GM12878 (cell line): ENCODE measurements at regions not wholly inside any gene's neighbourhood (a gene's known extent, or its start where the extent isn't known, plus 50 kb on each side); places are given as distances from the start of the nearest gene placed in this dataset.

Experiments used
- ATAC-seq: fragments of 200-7000 bp; cut with Tn5 transposase; 3 replicates; pipeline ENCODE4 v1.9.1; 2020; ENCODE audit warnings: mild to moderate bottlenecking, moderate library complexity
- BruUV-seq: library from RNA; stranded (reverse); fragments of 400-500 nt; replicated peaks from 2 replicates; lab custom pipeline; 2021; lab: Mats Ljungman, UMichigan
- CTCF ChIA-PET: fragments of 300-600 bp; sonication (Branson Sonifier 250); formaldehyde crosslinking; extraction: SDS; loops from one replicate; lab custom pipeline; 2021; ENCODE audit warnings: inconsistent platforms; lab: Yijun Ruan, JAX
- POLR2A ChIA-PET: fragments of 350-600 bp; formaldehyde crosslinking; extraction: SDS; loops from one replicate; lab custom pipeline; 2021; ENCODE audit warnings: inconsistent platforms; lab: Charles Lee
- RAD21 ChIA-PET: fragments of 300-600 bp; sonication (Branson Sonifier 250); formaldehyde crosslinking; loops from one replicate; lab custom pipeline; 2023; ENCODE audit warnings: antibody characterized with exemption; ENCODE audit not compliant: unreplicated experiment; lab: Charles Lee
- SMC1A ChIA-PET: fragments of 300-600 bp; sonication (Branson Sonifier 250); formaldehyde crosslinking; loops from one replicate; lab custom pipeline; 2023; ENCODE audit not compliant: unreplicated experiment, uncharacterized antibody; lab: Charles Lee
- DNase-seq: peaks from one replicate; pipeline ENCODE4 v3.0.0-alpha.2; 2011; ENCODE audit warnings: low read depth, low spot score
- FAIRE-seq: peaks from 3 replicates; lab custom pipeline; 2011; peaks lifted over from hg19 to GRCh38; lab: Jason Lieb, UNC
- H2AFZ ChIP-seq: 2 replicates; pipeline ENCODE4 v1.6.0; 2011; ENCODE audit warnings: low read depth, low read length, control low read depth; ENCODE audit not compliant: control insufficient read depth
- H3K27ac ChIP-seq: 2 replicates; pipeline ENCODE4 v1.5.1; 2011; ENCODE audit warnings: control low read depth; ENCODE audit not compliant: control insufficient read depth, insufficient read depth
- H3K27me3 ChIP-seq, 2 experiments: replicated peaks in 1 of 2; 2 replicates each; pipeline versions ENCODE4 v1.6.0 to v1.6.1; 2011; ENCODE audit warnings: low read length in 1 of 2; ENCODE audit not compliant: control insufficient read depth in 2 of 2, insufficient read depth in 2 of 2
- H3K36me3 ChIP-seq, 2 experiments: 2 replicates each; pipeline ENCODE4 v1.5.1; 2011; ENCODE audit warnings: low read length in 1 of 2; ENCODE audit not compliant: control insufficient read depth in 2 of 2, insufficient read depth in 2 of 2
- H3K4me1 ChIP-seq: 2 replicates; pipeline ENCODE4 v1.6.1; 2011; ENCODE audit warnings: mild to moderate bottlenecking, low read length, moderate library complexity, mixed read lengths; ENCODE audit not compliant: control insufficient read depth, insufficient read depth
- H3K4me2 ChIP-seq: 2 replicates; pipeline ENCODE4 v1.6.0; 2011; ENCODE audit warnings: control low read depth; ENCODE audit not compliant: control insufficient read depth, insufficient read depth
- H3K4me3 ChIP-seq: fragments of 200-600 bp; sonication (generic); 2 replicates; pipeline ENCODE4 v1.5.1; 2016
- H3K79me2 ChIP-seq: 2 replicates; pipeline ENCODE4 v1.6.0; 2011; ENCODE audit warnings: low read length; ENCODE audit not compliant: control insufficient read depth, insufficient read depth
- H3K9ac ChIP-seq: 2 replicates; pipeline ENCODE4 v1.8.0; 2011; ENCODE audit warnings: low read length, control low read depth, mixed read lengths; ENCODE audit not compliant: control insufficient read depth, insufficient read depth
- H3K9me3 ChIP-seq: replicated peaks from 3 replicates; pipeline ENCODE4 v1.5.1; 2011; ENCODE audit warnings: mild to moderate bottlenecking, low read length; ENCODE audit not compliant: control insufficient read depth, insufficient read depth
- H4K20me1 ChIP-seq: 2 replicates; pipeline ENCODE4 v1.6.0; 2011; ENCODE audit not compliant: control insufficient read depth, insufficient read depth
- NFYA ChIP-seq: IDR thresholded peaks from 2 replicates; pipeline ENCODE4 v1.6.1; 2011; ENCODE audit warnings: low read depth, mild to moderate bottlenecking, low read length, improper control_type of control experiment, borderline replicate concordance
- NR2C1 ChIP-seq: fragments of 450-650 bp; IDR thresholded peaks from 2 replicates; pipeline ENCODE4 v1.6.1; 2017; ENCODE audit warnings: antibody characterized with exemption, mild to moderate bottlenecking, moderate library complexity
- PAX5 ChIP-seq: IDR thresholded peaks from 2 replicates; pipeline ENCODE4 v1.6.1; 2011; ENCODE audit warnings: low read depth, low read length, borderline replicate concordance
- SIN3A ChIP-seq: IDR thresholded peaks from 2 replicates; pipeline ENCODE4 v1.6.1; 2012; ENCODE audit warnings: low read depth, low read length, improper control_type of control experiment
- SMC3 ChIP-seq: IDR thresholded peaks from 2 replicates; pipeline ENCODE4 v1.6.1; 2011; ENCODE audit warnings: low read length, improper control_type of control experiment, borderline replicate concordance
- SP1 ChIP-seq: IDR thresholded peaks from one replicate; pipeline ENCODE4 v1.6.1; 2011; ENCODE audit warnings: low read depth, low read length
- WGBS: methylation state at CpG from one replicate; pipeline ENCODE4 v1.1.6; 2016; ENCODE audit warnings: low lambda C conversion rate; ENCODE audit not compliant: insufficient replicate concordance, insufficient coverage; ENCODE audit errors: missing lambda C conversion rate; 5-methylcytosine and 5-hydroxymethylcytosine counted together
- in situ Hi-C: fragments of 300-500 bp; cut with MboI; formaldehyde crosslinking; loops from 9 replicates; pipeline ENCODE4 v1.14.3; 2018; ENCODE audit warnings: mixed read lengths
- intact Hi-C: fragments of 100-400 bp; cut with micrococcal nuclease; formaldehyde crosslinking; loops from one replicate; pipeline ENCODE4 v1.14.2; 2022; ENCODE audit not compliant: unreplicated experiment
- TF ChIP-seq, protein P1 (sequence below): fragments of 150-350 bp; IDR thresholded peaks from 2 replicates; pipeline ENCODE4 v1.6.1; 2016; ENCODE audit warnings: low read depth, low read length
- TF ChIP-seq, protein P2 (sequence below): fragments of 450-650 bp; formaldehyde crosslinking; IDR thresholded peaks from 2 replicates; pipeline ENCODE4 v1.4.0; 2020; ENCODE audit warnings: mild to moderate bottlenecking, moderate library complexity
- TF ChIP-seq, protein P3 (sequence below): IDR thresholded peaks from 2 replicates; pipeline ENCODE4 v1.6.1; 2012; ENCODE audit warnings: improper control_type of control experiment, low read depth, low read length; ENCODE audit not compliant: insufficient replicate concordance
- TF ChIP-seq, protein P4 (sequence below): IDR thresholded peaks from 2 replicates; pipeline ENCODE4 v1.6.1; 2011; ENCODE audit warnings: low read depth, mild to moderate bottlenecking, low read length, moderate library complexity, borderline replicate concordance; ENCODE audit errors: extremely low read depth

DNA sequence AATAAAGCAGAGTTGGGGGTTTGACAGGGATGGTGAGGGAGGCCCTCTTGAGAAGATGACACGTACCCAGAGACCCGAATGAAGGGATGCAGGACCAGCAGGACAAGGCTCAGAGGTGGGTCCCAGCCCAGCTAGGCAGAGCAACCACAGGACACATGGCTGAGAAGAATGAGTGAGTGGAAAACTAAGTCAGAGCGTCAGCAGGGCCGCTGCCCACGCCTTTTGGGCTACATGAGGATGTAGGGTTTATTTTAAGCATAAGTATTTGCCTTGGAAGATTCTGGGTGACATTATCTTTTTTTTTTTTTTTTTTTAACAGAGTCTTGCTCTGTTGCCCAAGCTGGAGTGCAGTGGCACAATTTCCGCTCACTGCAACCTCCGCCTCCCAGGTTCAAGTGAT lies 176.0 kb downstream of the TMEM132E start:
- TF ChIP-seq, protein P1, sequence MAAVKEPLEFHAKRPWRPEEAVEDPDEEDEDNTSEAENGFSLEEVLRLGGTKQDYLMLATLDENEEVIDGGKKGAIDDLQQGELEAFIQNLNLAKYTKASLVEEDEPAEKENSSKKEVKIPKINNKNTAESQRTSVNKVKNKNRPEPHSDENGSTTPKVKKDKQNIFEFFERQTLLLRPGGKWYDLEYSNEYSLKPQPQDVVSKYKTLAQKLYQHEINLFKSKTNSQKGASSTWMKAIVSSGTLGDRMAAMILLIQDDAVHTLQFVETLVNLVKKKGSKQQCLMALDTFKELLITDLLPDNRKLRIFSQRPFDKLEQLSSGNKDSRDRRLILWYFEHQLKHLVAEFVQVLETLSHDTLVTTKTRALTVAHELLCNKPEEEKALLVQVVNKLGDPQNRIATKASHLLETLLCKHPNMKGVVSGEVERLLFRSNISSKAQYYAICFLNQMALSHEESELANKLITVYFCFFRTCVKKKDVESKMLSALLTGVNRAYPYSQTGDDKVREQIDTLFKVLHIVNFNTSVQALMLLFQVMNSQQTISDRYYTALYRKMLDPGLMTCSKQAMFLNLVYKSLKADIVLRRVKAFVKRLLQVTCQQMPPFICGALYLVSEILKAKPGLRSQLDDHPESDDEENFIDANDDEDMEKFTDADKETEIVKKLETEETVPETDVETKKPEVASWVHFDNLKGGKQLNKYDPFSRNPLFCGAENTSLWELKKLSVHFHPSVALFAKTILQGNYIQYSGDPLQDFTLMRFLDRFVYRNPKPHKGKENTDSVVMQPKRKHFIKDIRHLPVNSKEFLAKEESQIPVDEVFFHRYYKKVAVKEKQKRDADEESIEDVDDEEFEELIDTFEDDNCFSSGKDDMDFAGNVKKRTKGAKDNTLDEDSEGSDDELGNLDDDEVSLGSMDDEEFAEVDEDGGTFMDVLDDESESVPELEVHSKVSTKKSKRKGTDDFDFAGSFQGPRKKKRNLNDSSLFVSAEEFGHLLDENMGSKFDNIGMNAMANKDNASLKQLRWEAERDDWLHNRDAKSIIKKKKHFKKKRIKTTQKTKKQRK: no peak
- TF ChIP-seq, protein P2, sequence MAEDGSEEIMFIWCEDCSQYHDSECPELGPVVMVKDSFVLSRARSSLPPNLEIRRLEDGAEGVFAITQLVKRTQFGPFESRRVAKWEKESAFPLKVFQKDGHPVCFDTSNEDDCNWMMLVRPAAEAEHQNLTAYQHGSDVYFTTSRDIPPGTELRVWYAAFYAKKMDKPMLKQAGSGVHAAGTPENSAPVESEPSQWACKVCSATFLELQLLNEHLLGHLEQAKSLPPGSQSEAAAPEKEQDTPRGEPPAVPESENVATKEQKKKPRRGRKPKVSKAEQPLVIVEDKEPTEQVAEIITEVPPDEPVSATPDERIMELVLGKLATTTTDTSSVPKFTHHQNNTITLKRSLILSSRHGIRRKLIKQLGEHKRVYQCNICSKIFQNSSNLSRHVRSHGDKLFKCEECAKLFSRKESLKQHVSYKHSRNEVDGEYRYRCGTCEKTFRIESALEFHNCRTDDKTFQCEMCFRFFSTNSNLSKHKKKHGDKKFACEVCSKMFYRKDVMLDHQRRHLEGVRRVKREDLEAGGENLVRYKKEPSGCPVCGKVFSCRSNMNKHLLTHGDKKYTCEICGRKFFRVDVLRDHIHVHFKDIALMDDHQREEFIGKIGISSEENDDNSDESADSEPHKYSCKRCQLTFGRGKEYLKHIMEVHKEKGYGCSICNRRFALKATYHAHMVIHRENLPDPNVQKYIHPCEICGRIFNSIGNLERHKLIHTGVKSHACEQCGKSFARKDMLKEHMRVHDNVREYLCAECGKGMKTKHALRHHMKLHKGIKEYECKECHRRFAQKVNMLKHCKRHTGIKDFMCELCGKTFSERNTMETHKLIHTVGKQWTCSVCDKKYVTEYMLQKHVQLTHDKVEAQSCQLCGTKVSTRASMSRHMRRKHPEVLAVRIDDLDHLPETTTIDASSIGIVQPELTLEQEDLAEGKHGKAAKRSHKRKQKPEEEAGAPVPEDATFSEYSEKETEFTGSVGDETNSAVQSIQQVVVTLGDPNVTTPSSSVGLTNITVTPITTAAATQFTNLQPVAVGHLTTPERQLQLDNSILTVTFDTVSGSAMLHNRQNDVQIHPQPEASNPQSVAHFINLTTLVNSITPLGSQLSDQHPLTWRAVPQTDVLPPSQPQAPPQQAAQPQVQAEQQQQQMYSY (CRISPR knock-in tag): no peak
- TF ChIP-seq NR2C1: no peak
- TF ChIP-seq SMC3: no peak
- TF ChIP-seq NFYA: no peak
- no peak for TF ChIP-seq SIN3A
- TF ChIP-seq, protein P3, sequence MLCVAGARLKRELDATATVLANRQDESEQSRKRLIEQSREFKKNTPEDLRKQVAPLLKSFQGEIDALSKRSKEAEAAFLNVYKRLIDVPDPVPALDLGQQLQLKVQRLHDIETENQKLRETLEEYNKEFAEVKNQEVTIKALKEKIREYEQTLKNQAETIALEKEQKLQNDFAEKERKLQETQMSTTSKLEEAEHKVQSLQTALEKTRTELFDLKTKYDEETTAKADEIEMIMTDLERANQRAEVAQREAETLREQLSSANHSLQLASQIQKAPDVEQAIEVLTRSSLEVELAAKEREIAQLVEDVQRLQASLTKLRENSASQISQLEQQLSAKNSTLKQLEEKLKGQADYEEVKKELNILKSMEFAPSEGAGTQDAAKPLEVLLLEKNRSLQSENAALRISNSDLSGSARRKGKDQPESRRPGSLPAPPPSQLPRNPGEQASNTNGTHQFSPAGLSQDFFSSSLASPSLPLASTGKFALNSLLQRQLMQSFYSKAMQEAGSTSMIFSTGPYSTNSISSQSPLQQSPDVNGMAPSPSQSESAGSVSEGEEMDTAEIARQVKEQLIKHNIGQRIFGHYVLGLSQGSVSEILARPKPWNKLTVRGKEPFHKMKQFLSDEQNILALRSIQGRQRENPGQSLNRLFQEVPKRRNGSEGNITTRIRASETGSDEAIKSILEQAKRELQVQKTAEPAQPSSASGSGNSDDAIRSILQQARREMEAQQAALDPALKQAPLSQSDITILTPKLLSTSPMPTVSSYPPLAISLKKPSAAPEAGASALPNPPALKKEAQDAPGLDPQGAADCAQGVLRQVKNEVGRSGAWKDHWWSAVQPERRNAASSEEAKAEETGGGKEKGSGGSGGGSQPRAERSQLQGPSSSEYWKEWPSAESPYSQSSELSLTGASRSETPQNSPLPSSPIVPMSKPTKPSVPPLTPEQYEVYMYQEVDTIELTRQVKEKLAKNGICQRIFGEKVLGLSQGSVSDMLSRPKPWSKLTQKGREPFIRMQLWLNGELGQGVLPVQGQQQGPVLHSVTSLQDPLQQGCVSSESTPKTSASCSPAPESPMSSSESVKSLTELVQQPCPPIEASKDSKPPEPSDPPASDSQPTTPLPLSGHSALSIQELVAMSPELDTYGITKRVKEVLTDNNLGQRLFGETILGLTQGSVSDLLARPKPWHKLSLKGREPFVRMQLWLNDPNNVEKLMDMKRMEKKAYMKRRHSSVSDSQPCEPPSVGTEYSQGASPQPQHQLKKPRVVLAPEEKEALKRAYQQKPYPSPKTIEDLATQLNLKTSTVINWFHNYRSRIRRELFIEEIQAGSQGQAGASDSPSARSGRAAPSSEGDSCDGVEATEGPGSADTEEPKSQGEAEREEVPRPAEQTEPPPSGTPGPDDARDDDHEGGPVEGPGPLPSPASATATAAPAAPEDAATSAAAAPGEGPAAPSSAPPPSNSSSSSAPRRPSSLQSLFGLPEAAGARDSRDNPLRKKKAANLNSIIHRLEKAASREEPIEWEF: no peak
- no peak for TF ChIP-seq SP1
- TF ChIP-seq PAX5: no peak
- TF ChIP-seq, protein P4, sequence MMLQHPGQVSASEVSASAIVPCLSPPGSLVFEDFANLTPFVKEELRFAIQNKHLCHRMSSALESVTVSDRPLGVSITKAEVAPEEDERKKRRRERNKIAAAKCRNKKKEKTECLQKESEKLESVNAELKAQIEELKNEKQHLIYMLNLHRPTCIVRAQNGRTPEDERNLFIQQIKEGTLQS: no peak
- no peaks in the 10 kb centered on the region for H3K36me3 ChIP-seq
- 26% methylated on average over 7 of the region's 7 CpGs for WGBS
- DNase-seq: no peak
- H3K4me1 ChIP-seq: no peaks in the 10 kb centered on the region
- no peak for ATAC-seq
- in situ Hi-C loops: no loop called here
- no peak overlapping the region for H3K4me3 ChIP-seq
- intact Hi-C loops: loop anchor here (10.0 kb wide), 1 partner anchor 51 kb away; no protein-coding TSS in a partner anchor
- H3K27ac ChIP-seq: no peak overlapping the region
- no peaks in the 10 kb centered on the region for H3K79me2 ChIP-seq
- peaks cover 0 to 1% of the 10 kb centered on the region in 2 experiments; a peak in 1 of 4 replicates for H3K27me3 ChIP-seq
- H3K9me3 ChIP-seq: no peaks in the 10 kb centered on the region
- no peak overlapping the region for H2AFZ ChIP-seq
- ChIA-PET POLR2A (interaction anchor here (0.7 kb wide), 1 partner anchor 10 kb away, joined by 3 read pairs; no protein-coding TSS in a partner anchor), RAD21 (no interaction called here), CTCF (no interaction called here), SMC1A (no interaction called here)
- H4K20me1 ChIP-seq: no peaks in the 10 kb centered on the region
- FAIRE-seq: no peak
- no TSS peak for BruUV-seq
- H3K4me2 ChIP-seq: no peak overlapping the region
- no peak overlapping the region for H3K9ac ChIP-seq
